Prostate gland (tissue), 2 donors: ENCODE measurements at regions not wholly inside any gene's neighbourhood (a gene's known extent, or its start where the extent isn't known, plus 50 kb on each side); places are given as distances from the start of the nearest gene placed in this dataset.

ENCODE experiments used
- DNase-seq: peaks from one replicate; pipeline ENCODE4 v3.0.0-alpha.2; 2019; ENCODE audit warnings: low spot score
- H3K27ac ChIP-seq, 2 donors: fragments of 200-600 bp; sonication (generic); 2 replicates each; pipeline ENCODE4 v1.5.1; 2017 to 2019
- H3K27me3 ChIP-seq: fragments of 200-600 bp; sonication (generic); replicated peaks from 2 replicates; pipeline ENCODE4 v1.5.1; 2019; ENCODE audit not compliant: insufficient read depth
- H3K36me3 ChIP-seq, 2 donors: fragments of 200-600 bp; sonication (generic); 1 replicate in 1 of 2; 2 replicates in 1 of 2; pipeline versions ENCODE4 v1.5.1 to v1.8.1; 2017 to 2019
- H3K4me1 ChIP-seq: fragments of 200-600 bp; sonication (generic); replicated peaks from 2 replicates; pipeline ENCODE4 v1.5.1; 2019
- H3K4me3 ChIP-seq, 2 donors: fragments of 200-600 bp; sonication (generic); 2 replicates each; pipeline ENCODE4 v1.5.1; 2017 to 2019
- H3K9me3 ChIP-seq: fragments of 200-600 bp; sonication (generic); 2 replicates; pipeline ENCODE4 v1.5.1; 2017
- POLR2A ChIP-seq: fragments of 450-650 bp; IDR thresholded peaks from one replicate; pipeline ENCODE4 v1.6.1; 2016; ENCODE audit warnings: antibody characterized with exemption, mild to moderate bottlenecking
- POLR2AphosphoS5 ChIP-seq: sonication (generic); formaldehyde crosslinking; IDR thresholded peaks from one replicate; pipeline ENCODE4 v1.6.1; 2017; ENCODE audit warnings: antibody characterized with exemption
- WGBS: methylation state at CpG from one replicate; pipeline ENCODE4 v1.1.5; 2018; 5-methylcytosine and 5-hydroxymethylcytosine counted together
- intact Hi-C: fragments of 100-400 bp; cut with DNase I; formaldehyde crosslinking; loops from one replicate; pipeline ENCODE4 v1.14.2; 2022
- TF ChIP-seq, protein P1 (sequence below), 4 experiments: fragments of 200-600 bp in 2 of 4; fragments of 450-650 bp in 2 of 4; sonication (generic) in 2 of 4; IDR thresholded peaks; 1 replicate in 3 of 4; 2 replicates in 1 of 4; pipeline ENCODE4 v1.5.1; 2016 to 2019; ENCODE audit warnings: antibody characterized with exemption in 4 of 4, mild to moderate bottlenecking in 2 of 4, moderate library complexity in 2 of 4

DNA sequence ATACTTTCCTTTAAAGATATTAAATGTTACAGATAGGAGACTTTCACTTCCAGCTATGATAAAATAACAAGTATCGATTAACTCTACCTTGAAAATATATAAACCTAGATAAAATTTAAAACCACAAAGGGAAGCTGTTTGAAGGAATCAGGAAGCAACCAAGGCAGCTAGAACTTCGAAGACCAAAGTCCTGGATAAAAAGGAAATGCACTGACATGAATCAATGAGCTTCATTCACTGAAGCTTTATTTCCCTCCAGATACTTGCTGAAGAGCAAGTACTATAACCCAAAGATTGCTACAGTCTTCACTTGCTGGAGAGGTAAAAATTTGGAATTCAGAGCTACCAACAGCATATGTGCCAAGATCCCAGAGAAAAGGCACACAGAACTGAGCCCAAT, 144.1 kb downstream of the PIK3R1 start:
- no peak overlapping the region for H3K4me3 ChIP-seq
- WGBS, result 94% methylated on average over 2 of the region's 2 CpGs
- H3K4me1 ChIP-seq, result no peaks in the 10 kb centered on the region
- H3K27me3 ChIP-seq, result no peaks in the 10 kb centered on the region
- no peak overlapping the region for H3K27ac ChIP-seq
- no peaks in the 10 kb centered on the region for H3K9me3 ChIP-seq
- intact Hi-C loops, result no loop called here
- no peaks in the 10 kb centered on the region for H3K36me3 ChIP-seq
- DNase-seq, result no peak
- TF ChIP-seq POLR2AphosphoS5 (no peak), POLR2A (no peak)
- TF ChIP-seq, protein P1, sequence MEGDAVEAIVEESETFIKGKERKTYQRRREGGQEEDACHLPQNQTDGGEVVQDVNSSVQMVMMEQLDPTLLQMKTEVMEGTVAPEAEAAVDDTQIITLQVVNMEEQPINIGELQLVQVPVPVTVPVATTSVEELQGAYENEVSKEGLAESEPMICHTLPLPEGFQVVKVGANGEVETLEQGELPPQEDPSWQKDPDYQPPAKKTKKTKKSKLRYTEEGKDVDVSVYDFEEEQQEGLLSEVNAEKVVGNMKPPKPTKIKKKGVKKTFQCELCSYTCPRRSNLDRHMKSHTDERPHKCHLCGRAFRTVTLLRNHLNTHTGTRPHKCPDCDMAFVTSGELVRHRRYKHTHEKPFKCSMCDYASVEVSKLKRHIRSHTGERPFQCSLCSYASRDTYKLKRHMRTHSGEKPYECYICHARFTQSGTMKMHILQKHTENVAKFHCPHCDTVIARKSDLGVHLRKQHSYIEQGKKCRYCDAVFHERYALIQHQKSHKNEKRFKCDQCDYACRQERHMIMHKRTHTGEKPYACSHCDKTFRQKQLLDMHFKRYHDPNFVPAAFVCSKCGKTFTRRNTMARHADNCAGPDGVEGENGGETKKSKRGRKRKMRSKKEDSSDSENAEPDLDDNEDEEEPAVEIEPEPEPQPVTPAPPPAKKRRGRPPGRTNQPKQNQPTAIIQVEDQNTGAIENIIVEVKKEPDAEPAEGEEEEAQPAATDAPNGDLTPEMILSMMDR (IDR thresholded peaks at IDR 0.05), result no peak

DNA sequence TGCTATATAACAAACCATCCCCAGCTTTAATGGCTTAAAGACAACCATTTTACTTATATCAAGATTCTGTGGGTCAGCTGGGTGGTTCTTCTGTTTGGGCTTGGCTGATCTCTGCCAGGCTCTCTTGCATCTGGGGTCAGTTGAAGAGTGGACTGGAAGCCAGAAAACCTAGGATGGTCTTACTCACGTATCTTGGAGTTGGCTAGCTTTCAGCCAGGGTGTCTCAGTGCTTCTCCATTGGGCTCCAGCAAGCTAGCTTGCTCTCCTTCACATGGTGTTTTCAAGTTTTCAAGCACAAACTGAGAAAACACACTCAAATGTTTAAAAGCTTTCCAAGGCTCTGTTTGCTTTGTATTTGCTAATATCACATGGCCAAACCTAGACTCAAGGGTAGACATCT, 146.8 kb downstream of the PIK3R1 start:
- TF ChIP-seq, protein P1 (IDR thresholded peaks at IDR 0.05), result no peak
- no peak for TF ChIP-seq POLR2A
- TF ChIP-seq POLR2AphosphoS5, result no peak

GRCh38 chr5:68365889-68366288, 150.3 kb downstream of the PIK3R1 start:
- Histone ChIP-seq H3K4me3 (no peak overlapping the region), H3K9me3 (no peaks in the 10 kb centered on the region), H3K36me3 (no peaks in the 10 kb centered on the region), H3K27ac (no peak overlapping the region), H3K4me1 (no peaks in the 10 kb centered on the region), H3K27me3 (no peaks in the 10 kb centered on the region)
- no peak for DNase-seq
- intact Hi-C loops, result no loop called here
- 100% methylated on average over 1 of the region's 1 CpG for WGBS
- TF ChIP-seq POLR2A, result no peak
- TF ChIP-seq POLR2AphosphoS5, result no peak
- TF ChIP-seq, protein P1 (IDR thresholded peaks at IDR 0.05), result no peak

More for the DNA sequence above, 146.8 kb downstream of the PIK3R1 start:
- DNase-seq, result no peak
- H3K4me3 ChIP-seq, result no peak overlapping the region
- 100% methylated on average over 1 of the region's 1 CpG for WGBS
- intact Hi-C loops, result no loop called here
- H3K4me1 ChIP-seq, result no peaks in the 10 kb centered on the region
- no peaks in the 10 kb centered on the region for H3K27me3 ChIP-seq
- no peak overlapping the region for H3K27ac ChIP-seq
- no peaks in the 10 kb centered on the region for H3K9me3 ChIP-seq
- no peaks in the 10 kb centered on the region for H3K36me3 ChIP-seq

DNA sequence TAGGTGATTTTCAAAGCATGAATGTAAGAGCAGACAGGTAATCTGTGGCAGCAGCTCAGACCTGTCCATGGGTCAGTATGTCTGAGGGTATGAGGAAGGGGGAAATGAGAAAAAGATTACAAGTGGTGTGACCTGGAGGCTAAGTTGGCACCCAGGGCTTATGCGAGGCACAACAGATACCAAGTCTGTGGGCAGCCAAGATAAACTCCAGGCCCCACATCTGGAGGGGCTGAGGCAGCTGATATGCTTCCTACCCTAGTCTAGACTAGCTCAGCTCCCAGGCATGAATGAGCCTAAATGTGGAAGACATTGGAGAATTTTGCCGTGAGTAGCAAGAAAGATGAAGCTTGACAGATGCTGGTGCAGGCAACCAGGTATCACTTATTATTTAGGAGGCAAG, 151.7 kb downstream of the PIK3R1 start:
- H3K27ac ChIP-seq, result no peak overlapping the region
- H3K4me3 ChIP-seq, result no peak overlapping the region
- intact Hi-C loops, result no loop called here
- no peaks in the 10 kb centered on the region for H3K27me3 ChIP-seq
- H3K36me3 ChIP-seq, result no peaks in the 10 kb centered on the region
- H3K9me3 ChIP-seq, result no peaks in the 10 kb centered on the region
- no peaks in the 10 kb centered on the region for H3K4me1 ChIP-seq
- DNase-seq, result no peak
- TF ChIP-seq, protein P1 (IDR thresholded peaks at IDR 0.05), result no peak
- no peak for TF ChIP-seq POLR2A
- no peak for TF ChIP-seq POLR2AphosphoS5
- 97% methylated on average over 2 of the region's 2 CpGs for WGBS

DNA sequence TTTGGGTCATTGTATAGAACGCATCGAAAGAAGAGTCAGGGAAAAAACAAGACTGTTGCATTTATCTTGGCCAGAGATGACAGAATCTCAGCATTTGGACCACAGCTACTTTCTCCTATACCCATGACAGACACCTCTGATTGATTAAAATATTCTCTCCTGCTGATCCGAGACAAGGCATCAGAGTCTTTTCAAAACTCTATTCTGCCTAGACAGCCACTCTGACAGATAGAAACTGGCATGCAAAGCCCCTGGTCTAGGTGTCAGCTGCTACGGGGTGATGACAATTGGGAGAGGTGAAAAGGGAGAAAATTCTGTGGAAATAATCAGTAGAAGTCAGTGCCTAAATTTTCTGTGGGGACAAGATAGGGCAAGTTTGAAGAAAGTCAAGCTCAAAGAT, 152.2 kb downstream of the PIK3R1 start:
- no peak overlapping the region for H3K4me3 ChIP-seq
- DNase-seq, result no peak
- no peaks in the 10 kb centered on the region for H3K9me3 ChIP-seq
- H3K4me1 ChIP-seq, result no peaks in the 10 kb centered on the region
- WGBS, result 87% methylated on average over 4 of the region's 4 CpGs
- H3K27ac ChIP-seq, result no peak overlapping the region
- no peaks in the 10 kb centered on the region for H3K36me3 ChIP-seq
- intact Hi-C loops, result no loop called here
- no peaks in the 10 kb centered on the region for H3K27me3 ChIP-seq
- TF ChIP-seq POLR2A, result no peak
- TF ChIP-seq, protein P1 (IDR thresholded peaks at IDR 0.05), result no peak
- TF ChIP-seq POLR2AphosphoS5, result no peak
